DLD1 (cell line): ENCODE measurements at regions not wholly inside any gene's neighbourhood (a gene's known extent, or its start where the extent isn't known, plus 50 kb on each side); places are given as distances from the start of the nearest gene placed in this dataset.

Experiments
- in situ Hi-C: cut with HindIII; loops from 2 replicates; pipeline ENCODE4 v1.10.0; 2017; ENCODE audit warnings: low sequenced_read_pairs

GRCh38 chr10:78727251-78727650 is 341.5 kb upstream of the ZMIZ1 start:
- in situ Hi-C loops, result loop anchor here (5.0 kb wide), 1 partner anchor 40 kb away; no protein-coding TSS in a partner anchor

DNA sequence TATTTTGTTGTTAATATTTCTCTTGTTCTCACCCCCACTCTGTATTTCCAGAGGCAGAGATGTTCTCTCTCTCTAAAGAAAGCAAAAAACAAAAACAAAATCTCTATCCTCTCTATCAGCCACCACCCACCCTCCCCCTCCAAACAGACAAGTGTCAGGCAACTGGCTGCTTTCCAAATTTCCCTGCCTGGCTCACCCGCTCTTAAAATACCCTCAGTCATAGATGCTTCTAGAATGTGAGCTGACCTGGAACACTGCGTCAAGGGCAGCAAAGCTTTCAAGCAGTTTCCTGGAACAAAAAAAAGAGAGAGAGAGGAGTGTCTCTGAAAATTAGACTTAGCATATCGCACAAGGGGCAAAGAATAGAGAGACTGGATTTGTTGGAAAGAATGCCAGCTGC is 341.0 kb upstream of the ZMIZ1 start:
- in situ Hi-C loops, result loop anchor here (5.0 kb wide), 1 partner anchor 40 kb away; no protein-coding TSS in a partner anchor

DNA sequence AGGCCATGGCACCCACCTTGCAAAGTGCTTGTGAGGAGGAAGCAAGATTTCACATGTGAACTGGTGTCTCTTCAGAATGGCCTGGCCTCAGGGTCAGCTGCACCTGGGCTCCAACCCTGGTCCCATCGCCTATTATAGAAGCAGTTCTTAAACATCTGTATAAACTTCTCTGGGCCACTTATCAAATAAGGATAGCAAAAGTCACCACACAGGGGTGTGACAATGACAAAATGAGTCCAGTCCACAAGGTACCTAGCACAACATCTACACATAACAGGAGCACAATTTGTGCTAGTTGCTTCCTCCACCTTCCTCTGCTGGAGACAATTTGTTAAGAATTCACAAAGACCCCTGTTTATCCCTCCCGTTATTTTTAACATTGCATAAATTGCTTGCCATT is 340.6 kb upstream of the ZMIZ1 start:
- in situ Hi-C loops, result loop anchor here (5.0 kb wide), 1 partner anchor 41 kb away; no protein-coding TSS in a partner anchor

- in situ Hi-C loops, result loop anchor here (5.0 kb wide), 1 partner anchor 42 kb away; no protein-coding TSS in a partner anchor
Observed at GRCh38 chr10:78729366-78729765, 339.4 kb upstream of the ZMIZ1 start.

GRCh38 chr10:78729800-78730199 is 339.0 kb upstream of the ZMIZ1 start:
- in situ Hi-C loops, result loop anchor here (5.0 kb wide), 1 partner anchor 42 kb away; no protein-coding TSS in a partner anchor

GRCh38 chr10:78730754-78731153 is 338.0 kb upstream of the ZMIZ1 start:
- in situ Hi-C loops, result no loop called here

DNA sequence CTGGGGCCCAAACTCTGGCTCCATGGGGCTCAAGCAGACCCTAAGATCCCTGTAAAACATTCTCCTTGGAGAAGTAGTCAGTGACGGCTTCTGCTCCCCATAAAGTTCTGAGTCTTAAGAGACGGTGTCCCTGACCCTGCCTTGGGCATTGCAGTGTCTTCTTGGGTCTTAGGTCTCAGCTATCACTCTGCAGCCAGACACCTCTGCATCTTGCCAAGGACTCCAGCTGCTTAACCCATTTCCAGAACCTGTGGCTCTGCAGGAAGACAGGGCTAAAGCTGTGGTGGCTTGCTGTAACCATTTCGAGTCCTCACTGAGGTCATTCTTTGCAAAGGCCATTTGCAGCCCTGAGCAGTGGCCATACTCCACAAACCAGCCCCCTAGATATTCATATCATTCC is 337.1 kb upstream of the ZMIZ1 start:
- in situ Hi-C loops, result no loop called here

GRCh38 chr10:78732381-78732780 is 336.4 kb upstream of the ZMIZ1 start:
- in situ Hi-C loops, result no loop called here

DNA sequence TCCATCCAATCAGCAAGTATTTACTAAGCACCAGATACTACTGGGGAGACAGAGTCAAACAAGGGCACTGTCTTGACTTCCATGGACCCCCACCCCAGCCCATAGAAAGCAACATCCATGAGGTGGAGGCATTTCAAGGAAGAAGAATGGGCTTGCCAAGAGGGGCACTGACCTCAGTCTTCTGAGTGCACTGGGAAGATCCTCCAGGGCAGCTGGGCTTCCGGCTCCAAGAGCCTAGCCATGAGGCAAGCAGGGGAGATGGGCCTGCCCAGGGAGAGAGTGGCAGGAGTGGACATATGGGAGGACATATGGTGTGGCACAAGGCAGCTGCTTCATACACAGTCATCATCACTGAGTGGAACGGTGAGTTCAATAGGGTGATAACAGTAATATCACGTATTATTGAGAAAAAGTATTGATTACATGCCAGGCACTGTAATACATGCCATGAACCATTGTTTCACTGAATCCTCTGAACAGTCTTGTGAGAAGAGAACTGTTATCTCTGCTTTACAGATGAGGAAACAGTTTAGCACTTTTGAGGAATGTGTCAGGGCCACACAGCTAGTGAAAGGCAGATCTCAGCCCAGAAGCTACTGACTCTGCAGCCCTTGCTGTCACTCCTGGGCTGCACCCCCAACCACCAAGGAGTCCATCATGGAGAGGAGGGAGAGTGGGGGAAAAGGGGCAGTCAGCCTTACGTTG is 331.7 kb upstream of the ZMIZ1 start:
- in situ Hi-C loops, result no loop called here

- in situ Hi-C loops, result no loop called here
Observed at GRCh38 chr10:78737883-78738856, 330.6 kb upstream of the ZMIZ1 start.

DNA sequence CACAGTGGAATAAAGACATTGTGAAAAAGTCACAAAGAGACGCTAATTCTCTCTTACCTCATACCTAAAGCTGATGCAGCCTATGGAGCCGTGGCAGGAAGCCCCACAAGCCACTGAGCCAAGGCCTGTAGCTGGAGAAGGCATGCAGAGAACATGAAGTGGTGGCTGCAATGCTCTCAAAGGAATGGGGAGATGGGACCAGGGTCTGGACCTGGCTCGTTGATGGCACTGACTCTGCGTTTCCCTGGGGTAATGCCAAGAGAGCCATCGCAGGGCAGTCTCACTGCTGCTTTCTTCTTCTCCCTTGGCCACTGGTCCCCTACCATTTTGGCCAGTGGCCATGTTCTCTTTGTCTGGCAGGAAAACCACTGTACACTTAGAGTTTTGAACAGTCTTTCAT is 329.9 kb upstream of the ZMIZ1 start:
- in situ Hi-C loops, result no loop called here

GRCh38 chr10:78739444-78740053 is 329.2 kb upstream of the ZMIZ1 start:
- in situ Hi-C loops, result no loop called here

DNA sequence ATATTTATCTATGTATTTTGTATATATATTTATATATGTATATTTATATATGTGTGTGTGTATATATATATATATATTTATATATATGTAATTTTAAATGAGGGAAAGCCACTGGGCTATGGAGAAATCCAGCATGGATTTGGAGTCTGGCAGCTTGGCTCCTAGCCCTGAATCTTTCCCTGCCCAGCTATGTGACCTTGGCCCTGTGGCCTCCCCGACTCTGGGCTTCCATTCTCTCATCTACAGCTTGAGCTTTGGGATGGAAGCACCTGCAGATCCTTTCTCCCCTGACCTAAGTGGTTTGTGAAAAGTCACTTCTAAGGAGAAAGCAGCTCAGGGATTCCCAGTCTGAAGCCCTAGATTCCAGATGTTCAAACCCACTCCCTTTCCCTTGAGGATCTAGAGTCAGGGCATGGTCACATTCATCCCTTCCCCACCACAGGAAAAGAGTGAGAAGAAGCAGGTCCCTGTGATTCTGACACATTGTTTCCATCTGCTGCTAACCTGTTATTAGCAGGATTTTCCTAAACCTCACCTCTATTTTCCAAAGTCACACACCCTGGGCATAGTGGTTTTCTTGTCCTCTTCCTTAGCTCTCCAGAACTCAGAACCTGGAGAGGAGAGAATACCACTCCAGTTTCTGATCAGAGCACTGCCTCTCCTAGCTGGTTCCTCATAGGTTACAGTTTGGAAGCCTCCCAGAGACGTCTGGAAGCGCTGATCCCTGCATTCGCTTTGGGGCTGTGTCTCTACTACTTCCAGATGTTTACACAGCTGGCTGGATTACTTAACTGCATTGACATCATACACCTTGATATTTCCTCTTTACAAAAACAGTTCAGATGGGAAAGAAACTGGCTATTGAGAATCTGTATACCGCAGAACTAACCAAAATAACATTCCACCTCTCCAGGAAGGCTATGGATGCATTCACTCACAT is 327.5 kb upstream of the ZMIZ1 start:
- in situ Hi-C loops, result no loop called here

- in situ Hi-C loops, result no loop called here
Observed at GRCh38 chr10:78742406-78742729, 326.4 kb upstream of the ZMIZ1 start.

- in situ Hi-C loops, result no loop called here
Observed at GRCh38 chr10:78742730-78743615, 325.8 kb upstream of the ZMIZ1 start.

GRCh38 chr10:78744056-78744455 is 324.7 kb upstream of the ZMIZ1 start:
- in situ Hi-C loops, result no loop called here

- in situ Hi-C loops, result no loop called here
Observed at GRCh38 chr10:78744491-78745090, 324.2 kb upstream of the ZMIZ1 start.

DNA sequence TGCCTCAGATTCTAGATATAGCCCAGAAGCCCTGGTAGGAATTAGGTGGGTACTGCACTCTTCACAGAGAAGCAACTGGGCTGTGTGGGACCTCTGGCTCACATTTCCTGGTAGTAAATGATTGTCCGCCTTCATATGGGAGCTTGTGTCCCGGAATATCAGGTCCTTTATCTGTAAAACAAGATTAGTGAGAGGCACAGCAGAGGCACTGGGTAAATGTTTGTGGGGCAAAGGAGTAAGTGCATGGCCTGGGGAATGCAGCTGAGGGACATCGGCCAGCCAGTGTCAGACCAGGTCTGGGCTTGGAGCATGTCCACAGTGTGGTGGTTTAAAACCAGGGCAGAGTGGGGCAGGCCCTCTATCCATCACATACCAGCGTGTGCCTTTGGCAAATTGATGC is 323.3 kb upstream of the ZMIZ1 start:
- in situ Hi-C loops, result no loop called here
